WTC11 (cell line): ENCODE measurements at regions not wholly inside any gene's neighbourhood (a gene's known extent, or its start where the extent isn't known, plus 50 kb on each side); places are given as distances from the start of the nearest gene placed in this dataset.

Experiments
- ATAC-seq: fragments of 200-7000 bp; cut with Tn5 transposase; 2 replicates; pipeline ENCODE4 v1.10.0; 2021; ENCODE audit warnings: mild to moderate bottlenecking, moderate library complexity
- CTCF ChIA-PET: fragments of 300-600 bp; sonication (Branson Sonifier 250); formaldehyde crosslinking; loops from one replicate; lab custom pipeline; 2021; ENCODE audit warnings: antibody characterized with exemption; lab: Charles Lee
- POLR2A ChIA-PET: fragments of 350-600 bp; sonication (Branson Sonifier 250); formaldehyde crosslinking; loops from one replicate; lab custom pipeline; 2021; ENCODE audit warnings: antibody characterized with exemption; lab: Charles Lee
- DNase-seq: peaks from one replicate; pipeline ENCODE4 v3.0.0; 2021; ENCODE audit warnings: low spot score
- H3K27ac Mint-ChIP-seq: 2 replicates; pipeline ENCODE4 v1.8.0; 2021; ENCODE audit warnings: mixed read lengths
- H3K27me3 Mint-ChIP-seq: 2 replicates; pipeline ENCODE4 v1.8.0; 2021; ENCODE audit warnings: low read depth, mild to moderate bottlenecking, moderate library complexity, mixed read lengths
- H3K36me3 Mint-ChIP-seq: 2 replicates; pipeline ENCODE4 v1.8.0; 2021; ENCODE audit warnings: mixed read lengths
- H3K4me1 Mint-ChIP-seq: 2 replicates; pipeline ENCODE4 v1.8.0; 2022; ENCODE audit warnings: mixed read lengths
- H3K4me3 Mint-ChIP-seq: 2 replicates; pipeline ENCODE4 v1.8.0; 2021; ENCODE audit warnings: mild to moderate bottlenecking, moderate library complexity, mixed read lengths
- H3K9me3 Mint-ChIP-seq: 2 replicates; pipeline ENCODE4 v1.8.0; 2021; ENCODE audit warnings: mixed read lengths
- AFF4 ChIP-seq: sonication (generic); formaldehyde crosslinking; IDR thresholded peaks from 2 replicates; pipeline ENCODE4 v1.8.1; 2023; ENCODE audit warnings: mild to moderate bottlenecking, missing genetic modification reagents, borderline replicate concordance
- AR ChIP-seq: fragments of 250-450 bp; sonication (Bioruptor Pico); IDR thresholded peaks from 2 replicates; pipeline ENCODE4 v1.9.0; 2021; ENCODE audit warnings: mild to moderate bottlenecking
- ATF1 ChIP-seq: sonication (generic); formaldehyde crosslinking; IDR thresholded peaks from 2 replicates; pipeline ENCODE4 v1.8.1; 2023; ENCODE audit warnings: mild to moderate bottlenecking, moderate library complexity, missing genetic modification reagents
- CBFB ChIP-seq: sonication (generic); formaldehyde crosslinking; IDR thresholded peaks from 2 replicates; pipeline ENCODE4 v1.8.1; 2022; ENCODE audit warnings: mild to moderate bottlenecking, low read depth, missing genetic modification reagents
- E2F5 ChIP-seq: sonication (generic); formaldehyde crosslinking; IDR thresholded peaks from 2 replicates; pipeline ENCODE4 v1.8.1; 2022; ENCODE audit warnings: mild to moderate bottlenecking, moderate library complexity, missing genetic modification reagents
- FOXK1 ChIP-seq: sonication (generic); formaldehyde crosslinking; IDR thresholded peaks from 2 replicates; pipeline ENCODE4 v1.8.0; 2022; ENCODE audit warnings: mild to moderate bottlenecking, moderate library complexity, missing genetic modification reagents
- GABPB1 ChIP-seq: sonication (generic); formaldehyde crosslinking; IDR thresholded peaks from 2 replicates; pipeline ENCODE4 v1.8.1; 2023; ENCODE audit warnings: mild to moderate bottlenecking, missing genetic modification reagents
- MLX ChIP-seq: sonication (generic); formaldehyde crosslinking; IDR thresholded peaks from 2 replicates; pipeline ENCODE4 v1.8.1; 2023; ENCODE audit warnings: mild to moderate bottlenecking, missing genetic modification reagents, moderate library complexity
- PREB ChIP-seq: sonication (generic); formaldehyde crosslinking; IDR thresholded peaks from 2 replicates; pipeline ENCODE4 v1.8.1; 2022; ENCODE audit warnings: mild to moderate bottlenecking, missing genetic modification reagents, moderate library complexity, borderline replicate concordance
- PRRX2 ChIP-seq: fragments of 250-450 bp; sonication (Bioruptor Pico); IDR thresholded peaks from 2 replicates; pipeline ENCODE4 v1.8.0; 2021; ENCODE audit warnings: mild to moderate bottlenecking
- TCF7 ChIP-seq: sonication (generic); formaldehyde crosslinking; IDR thresholded peaks from 2 replicates; pipeline ENCODE4 v1.8.0; 2022; ENCODE audit warnings: mild to moderate bottlenecking, low read depth, missing genetic modification reagents, moderate library complexity
- TEAD1 ChIP-seq: sonication (generic); formaldehyde crosslinking; IDR thresholded peaks from 2 replicates; pipeline ENCODE4 v1.8.0; 2022; ENCODE audit warnings: mild to moderate bottlenecking, missing genetic modification reagents
- TEAD4 ChIP-seq: sonication (generic); formaldehyde crosslinking; IDR thresholded peaks from 2 replicates; pipeline ENCODE4 v1.8.0; 2022; ENCODE audit warnings: mild to moderate bottlenecking, missing genetic modification reagents
- ZMAT4 ChIP-seq: fragments of 250-450 bp; sonication (Bioruptor Pico); IDR thresholded peaks from 2 replicates; pipeline ENCODE4 v1.9.0; 2021; ENCODE audit warnings: mild to moderate bottlenecking
- ZNF138 ChIP-seq: sonication (generic); formaldehyde crosslinking; conservative IDR thresholded peaks from 2 replicates; pipeline ENCODE4 v1.8.1; 2022; ENCODE audit warnings: mild to moderate bottlenecking, moderate library complexity, missing genetic modification reagents
- ZNF263 ChIP-seq: sonication (generic); formaldehyde crosslinking; IDR thresholded peaks from 2 replicates; pipeline ENCODE4 v1.8.1; 2022; ENCODE audit warnings: low read depth, mild to moderate bottlenecking, moderate library complexity, missing genetic modification reagents
- ZNF532 ChIP-seq: fragments of 250-450 bp; sonication (Bioruptor Pico); IDR thresholded peaks from 2 replicates; pipeline ENCODE4 v1.9.0; 2021; ENCODE audit warnings: mild to moderate bottlenecking, borderline replicate concordance
- ZSCAN18 ChIP-seq: fragments of 250-450 bp; sonication (Bioruptor Pico); IDR thresholded peaks from 2 replicates; pipeline ENCODE4 v2.1.2; 2022; ENCODE audit warnings: mild to moderate bottlenecking, moderate library complexity

- DNase-seq (no peak), ATAC-seq (no peak)
- peaks cover 20% of the 10 kb centered on the region for H3K9me3 Mint-ChIP-seq
- TF ChIP-seq ZNF263 (CRISPR knock-in tag) (no peak), TEAD4 (CRISPR knock-in tag) (no peak), ZMAT4 (no peak), FOXK1 (CRISPR knock-in tag) (no peak), TEAD1 (CRISPR knock-in tag) (no peak), ATF1 (CRISPR knock-in tag) (no peak), MLX (CRISPR knock-in tag) (no peak), AR (CRISPR knock-in tag) (no peak), ZNF138 (CRISPR knock-in tag) (no peak), TCF7 (CRISPR knock-in tag) (no peak), E2F5 (CRISPR knock-in tag) (no peak), PREB (CRISPR knock-in tag) (no peak), AFF4 (CRISPR knock-in tag) (no peak), ZSCAN18 (CRISPR knock-in tag) (no peak), CBFB (CRISPR knock-in tag) (no peak), ZNF532 (CRISPR knock-in tag) (no peak), PRRX2 (CRISPR knock-in tag) (no peak), GABPB1 (no peak)
- TF ChIP-seq, all 79 proteins: peak for 0
- ChIA-PET POLR2A (no interaction called here), CTCF (no interaction called here)
- H3K4me3 Mint-ChIP-seq = no peak overlapping the region
- H3K27me3 Mint-ChIP-seq = no peaks in the 10 kb centered on the region
- peaks cover 2% of the 10 kb centered on the region for H3K4me1 Mint-ChIP-seq
- H3K27ac Mint-ChIP-seq = no peak overlapping the region
- H3K36me3 Mint-ChIP-seq = peaks cover 13% of the 10 kb centered on the region
These were observed 928.7 kb upstream of the GJE1 start for GRCh38 chr6:141203902-141204575.
